ENCODE measurements at regions not wholly inside any gene's neighbourhood (a gene's known extent, or its start where the extent isn't known, plus 50 kb on each side); places are given as distances from the start of the nearest gene placed in this dataset.

DNA sequence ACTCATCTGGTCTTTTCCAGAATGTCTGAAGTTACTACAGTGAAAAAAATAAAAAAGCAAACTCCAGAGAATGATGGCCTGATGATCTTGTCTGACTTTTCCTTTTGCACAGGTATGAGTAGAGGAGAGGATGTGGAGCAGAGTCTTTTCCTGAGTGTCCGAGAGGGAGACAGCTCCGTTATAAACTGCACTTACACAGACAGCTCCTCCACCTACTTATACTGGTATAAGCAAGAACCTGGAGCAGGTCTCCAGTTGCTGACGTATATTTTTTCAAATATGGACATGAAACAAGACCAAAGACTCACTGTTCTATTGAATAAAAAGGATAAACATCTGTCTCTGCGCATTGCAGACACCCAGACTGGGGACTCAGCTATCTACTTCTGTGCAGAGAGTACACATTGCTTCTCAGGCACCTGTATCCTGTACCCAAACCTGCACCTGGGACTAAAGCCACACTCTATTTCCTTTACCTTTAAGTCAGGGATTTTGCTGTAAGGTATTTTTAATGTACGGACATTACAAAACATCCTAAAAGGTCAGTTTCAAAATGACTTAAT is 75.8 kb upstream of the OR4E1 start:
- TF ChIP-seq, protein P1, sequence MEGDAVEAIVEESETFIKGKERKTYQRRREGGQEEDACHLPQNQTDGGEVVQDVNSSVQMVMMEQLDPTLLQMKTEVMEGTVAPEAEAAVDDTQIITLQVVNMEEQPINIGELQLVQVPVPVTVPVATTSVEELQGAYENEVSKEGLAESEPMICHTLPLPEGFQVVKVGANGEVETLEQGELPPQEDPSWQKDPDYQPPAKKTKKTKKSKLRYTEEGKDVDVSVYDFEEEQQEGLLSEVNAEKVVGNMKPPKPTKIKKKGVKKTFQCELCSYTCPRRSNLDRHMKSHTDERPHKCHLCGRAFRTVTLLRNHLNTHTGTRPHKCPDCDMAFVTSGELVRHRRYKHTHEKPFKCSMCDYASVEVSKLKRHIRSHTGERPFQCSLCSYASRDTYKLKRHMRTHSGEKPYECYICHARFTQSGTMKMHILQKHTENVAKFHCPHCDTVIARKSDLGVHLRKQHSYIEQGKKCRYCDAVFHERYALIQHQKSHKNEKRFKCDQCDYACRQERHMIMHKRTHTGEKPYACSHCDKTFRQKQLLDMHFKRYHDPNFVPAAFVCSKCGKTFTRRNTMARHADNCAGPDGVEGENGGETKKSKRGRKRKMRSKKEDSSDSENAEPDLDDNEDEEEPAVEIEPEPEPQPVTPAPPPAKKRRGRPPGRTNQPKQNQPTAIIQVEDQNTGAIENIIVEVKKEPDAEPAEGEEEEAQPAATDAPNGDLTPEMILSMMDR (optimal IDR thresholded peaks at IDR 0.05 in 1 of 3, IDR thresholded peaks at IDR 0.05 in 1 of 3, conservative IDR thresholded peaks at IDR 0.05 in 1 of 3; ENCODE audit: extremely low read depth in 1 of 3, insufficient read depth in 2 of 3, low read length in 3 of 3) = no peak
- TF ChIP-seq EZH2 (IDR thresholded peaks at IDR 0.05; ENCODE audit: low read length) = no peak
